Hematopoietic multipotent progenitor cell treated with erythropoietin and hydrocortisone succinate and interleukin-3 and kit ligand, for 6 days (in vitro differentiated cells): ENCODE measurements at regions not wholly inside any gene's neighbourhood (a gene's known extent, or its start where the extent isn't known, plus 50 kb on each side); places are given as distances from the start of the nearest gene placed in this dataset.

Source experiments
- DNase-seq: peaks from one replicate; pipeline ENCODE4 v3.0.0-alpha.2; 2015

- no peak for DNase-seq
Observed at GRCh38 chr15:66906668-66907614, 158.5 kb upstream of the SMAD3 start.

GRCh38 chr15:66907826-66908743 is 157.3 kb upstream of the SMAD3 start:
- peak; percentile 79 for DNase-seq

- DNase-seq = no peak
Observed at GRCh38 chr15:66908744-66909095, 156.7 kb upstream of the SMAD3 start.

- DNase-seq = no peak
Observed at GRCh38 chr15:66909381-66909890, 156.0 kb upstream of the SMAD3 start.

GRCh38 chr15:66911131-66911700 is 154.2 kb upstream of the SMAD3 start:
- no peak for DNase-seq

- peak; percentile 23 for DNase-seq
Observed at GRCh38 chr15:66912001-66912400, 153.4 kb upstream of the SMAD3 start.

GRCh38 chr15:66912441-66912840 is 153.0 kb upstream of the SMAD3 start:
- no peak for DNase-seq

- DNase-seq = no peak
Observed at GRCh38 chr15:66917904-66918448, 147.4 kb upstream of the SMAD3 start.

GRCh38 chr15:66919421-66919820 is 146.0 kb upstream of the SMAD3 start:
- no peak for DNase-seq

- peak; percentile 56 for DNase-seq
Observed at GRCh38 chr15:66921319-66921915, 144.0 kb upstream of the SMAD3 start.

- DNase-seq = no peak
Observed at GRCh38 chr15:66922608-66923007, 142.8 kb upstream of the SMAD3 start.

- peak; percentile 58 for DNase-seq
Observed at GRCh38 chr15:66923438-66923881, 141.9 kb upstream of the SMAD3 start.

GRCh38 chr15:66924889-66925288 is 140.5 kb upstream of the SMAD3 start:
- no peak for DNase-seq

GRCh38 chr15:66925721-66926120 is 139.7 kb upstream of the SMAD3 start:
- DNase-seq = no peak

- no peak for DNase-seq
Observed at GRCh38 chr15:66927201-66928077, 138.0 kb upstream of the SMAD3 start.

- no peak for DNase-seq
Observed at GRCh38 chr15:66928101-66928500, 137.3 kb upstream of the SMAD3 start.

GRCh38 chr15:66928784-66929183 is 136.6 kb upstream of the SMAD3 start:
- DNase-seq = no peak

- no peak for DNase-seq
Observed at GRCh38 chr15:66929843-66930402, 135.5 kb upstream of the SMAD3 start.

GRCh38 chr15:66931768-66932633 is 133.4 kb upstream of the SMAD3 start:
- no peak for DNase-seq

- DNase-seq = no peak
Observed at GRCh38 chr15:66932634-66933024, 132.8 kb upstream of the SMAD3 start.
